ENCODE measurements at regions not wholly inside any gene's neighbourhood (a gene's known extent, or its start where the extent isn't known, plus 50 kb on each side); places are given as distances from the start of the nearest gene placed in this dataset.

DNA sequence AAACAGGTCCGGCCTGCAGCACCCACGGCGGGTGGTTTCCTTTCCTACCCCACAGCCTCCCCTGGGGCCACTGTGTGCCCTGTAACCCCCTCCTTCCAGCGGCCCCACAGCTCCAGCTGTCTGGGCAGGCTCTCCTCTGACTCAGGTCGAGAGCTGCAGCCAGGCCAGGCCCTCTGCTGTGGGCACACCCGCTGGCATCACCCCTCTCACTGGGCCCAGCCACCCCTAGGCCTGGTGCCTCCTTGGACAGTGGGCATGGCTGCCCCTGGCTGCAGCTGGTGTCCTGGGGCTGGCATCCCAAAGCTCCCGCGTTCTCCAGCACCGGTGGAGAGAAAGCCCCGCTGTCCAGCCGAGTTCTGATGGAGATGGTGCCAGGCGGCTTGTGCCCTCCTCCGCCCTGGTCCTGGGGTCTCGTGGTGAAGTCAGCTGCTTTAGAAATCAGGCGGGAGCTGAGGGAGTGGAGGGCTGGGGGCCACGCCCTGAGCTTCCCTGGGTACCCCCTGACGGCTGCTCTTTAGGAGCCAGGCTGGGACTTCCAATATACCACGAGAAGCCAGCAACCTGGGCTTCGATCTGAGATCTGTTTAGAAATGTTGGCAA is 114.9 kb downstream of the KIF26A start:
- H3K4me3 ChIP-seq = no peak overlapping the region
- TF ChIP-seq, protein P1, sequence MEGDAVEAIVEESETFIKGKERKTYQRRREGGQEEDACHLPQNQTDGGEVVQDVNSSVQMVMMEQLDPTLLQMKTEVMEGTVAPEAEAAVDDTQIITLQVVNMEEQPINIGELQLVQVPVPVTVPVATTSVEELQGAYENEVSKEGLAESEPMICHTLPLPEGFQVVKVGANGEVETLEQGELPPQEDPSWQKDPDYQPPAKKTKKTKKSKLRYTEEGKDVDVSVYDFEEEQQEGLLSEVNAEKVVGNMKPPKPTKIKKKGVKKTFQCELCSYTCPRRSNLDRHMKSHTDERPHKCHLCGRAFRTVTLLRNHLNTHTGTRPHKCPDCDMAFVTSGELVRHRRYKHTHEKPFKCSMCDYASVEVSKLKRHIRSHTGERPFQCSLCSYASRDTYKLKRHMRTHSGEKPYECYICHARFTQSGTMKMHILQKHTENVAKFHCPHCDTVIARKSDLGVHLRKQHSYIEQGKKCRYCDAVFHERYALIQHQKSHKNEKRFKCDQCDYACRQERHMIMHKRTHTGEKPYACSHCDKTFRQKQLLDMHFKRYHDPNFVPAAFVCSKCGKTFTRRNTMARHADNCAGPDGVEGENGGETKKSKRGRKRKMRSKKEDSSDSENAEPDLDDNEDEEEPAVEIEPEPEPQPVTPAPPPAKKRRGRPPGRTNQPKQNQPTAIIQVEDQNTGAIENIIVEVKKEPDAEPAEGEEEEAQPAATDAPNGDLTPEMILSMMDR (IDR thresholded peaks at IDR 0.05) = no peak
- intact Hi-C loops (cut with DNase I, micrococcal nuclease) = no loop called here
- no peaks in the 10 kb centered on the region for H3K9me3 ChIP-seq
- DNase-seq = peak in 1 of 3 donors; percentile 40
- H3K36me3 ChIP-seq (ENCODE audit: low read depth) = no peaks in the 10 kb centered on the region
- no peak for ATAC-seq
- H3K4me1 ChIP-seq (ENCODE audit: low read depth) = no peaks in the 10 kb centered on the region

DNA sequence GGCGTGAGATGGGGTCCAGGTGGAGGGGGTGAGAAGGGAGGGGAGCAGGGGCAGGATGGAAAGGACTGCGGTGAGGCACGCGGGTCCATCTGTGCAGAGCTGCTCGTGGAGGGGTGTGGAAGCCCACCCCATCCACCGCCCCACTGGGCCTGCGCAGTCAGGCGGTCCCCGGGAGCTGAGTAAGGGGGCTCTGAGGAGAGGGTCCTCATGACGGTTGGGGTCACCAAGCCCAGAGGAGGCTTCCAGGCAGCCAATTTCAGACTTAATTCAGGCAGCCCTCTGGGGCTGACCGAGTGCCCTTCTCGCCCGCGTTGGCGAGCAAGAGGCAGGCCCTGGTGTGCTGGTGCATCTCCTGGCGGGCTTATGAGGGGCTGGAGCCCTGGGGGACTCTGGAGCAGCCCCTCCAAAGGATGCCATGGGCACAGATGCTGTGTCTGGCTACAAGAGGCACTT is 115.5 kb downstream of the KIF26A start:
- no peaks in the 10 kb centered on the region for H3K36me3 ChIP-seq (ENCODE audit: low read depth)
- peak in 1 of 3 donors; percentile 29 for DNase-seq
- H3K9me3 ChIP-seq = no peaks in the 10 kb centered on the region
- no peaks in the 10 kb centered on the region for H3K4me1 ChIP-seq (ENCODE audit: low read depth)
- H3K4me3 ChIP-seq = no peak overlapping the region
- intact Hi-C loops (cut with DNase I, micrococcal nuclease) = no loop called here
- ATAC-seq = no peak
- TF ChIP-seq, protein P1 (IDR thresholded peaks at IDR 0.05) = no peak

DNA sequence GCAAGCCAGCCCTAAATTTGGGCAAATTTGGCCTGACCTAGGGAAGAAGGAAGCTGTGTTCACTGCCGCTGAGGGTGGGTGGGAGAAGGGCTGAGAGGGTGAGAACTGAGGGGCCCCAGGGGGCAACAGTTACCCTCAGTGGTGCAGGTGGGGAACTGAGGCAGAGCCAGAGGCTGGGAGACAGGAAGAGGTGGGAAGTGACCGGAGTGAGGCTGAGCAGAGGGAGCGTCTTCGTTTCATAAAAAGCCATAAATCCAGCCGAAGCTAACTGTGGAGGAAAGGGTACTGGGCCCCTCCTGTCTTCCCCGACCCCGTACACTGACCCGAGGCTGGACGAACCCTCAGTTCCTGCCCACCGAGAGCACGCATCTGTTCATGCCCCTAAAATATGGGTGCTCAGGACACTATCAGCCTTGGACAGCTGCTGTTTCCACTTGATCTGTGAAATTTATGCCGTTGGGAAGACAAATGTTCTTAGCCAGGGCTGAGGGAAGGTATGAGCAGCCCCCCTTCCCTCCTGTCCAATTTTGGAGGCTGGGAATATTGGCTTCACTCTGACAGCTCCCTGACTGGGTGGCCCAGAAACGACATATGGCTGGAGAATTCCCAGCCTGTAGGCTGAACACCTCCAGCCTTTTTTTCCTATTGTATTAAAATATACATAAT is 116.5 kb downstream of the KIF26A start:
- Histone ChIP-seq H3K36me3 (ENCODE audit: low read depth) (no peaks in the 10 kb centered on the region), H3K4me3 (no peak overlapping the region), H3K4me1 (ENCODE audit: low read depth) (no peaks in the 10 kb centered on the region), H3K9me3 (no peaks in the 10 kb centered on the region)
- intact Hi-C loops (cut with DNase I, micrococcal nuclease) = no loop called here
- TF ChIP-seq, protein P1 (IDR thresholded peaks at IDR 0.05) = no peak
- no peak for ATAC-seq
- no peak for DNase-seq

DNA sequence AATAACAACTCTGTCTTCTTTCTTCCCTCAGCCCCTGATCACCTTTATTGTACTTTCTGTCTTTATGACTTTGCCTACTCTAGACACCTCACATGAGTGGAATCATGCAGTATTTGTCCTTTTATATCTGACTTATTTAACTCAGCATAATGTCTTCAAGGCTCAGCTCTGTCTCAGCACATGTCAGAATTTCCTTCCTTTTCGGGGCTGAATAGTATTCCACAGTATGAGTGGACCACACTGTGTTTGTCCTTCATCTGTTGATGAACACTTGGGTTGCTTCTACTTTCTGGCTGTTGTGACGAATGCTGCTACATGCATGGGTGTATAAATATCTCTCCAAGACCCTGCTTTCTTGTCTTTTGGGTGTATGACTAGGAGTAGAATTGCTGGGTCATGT is 117.6 kb downstream of the KIF26A start:
- H3K9me3 ChIP-seq = no peaks in the 10 kb centered on the region
- H3K36me3 ChIP-seq (ENCODE audit: low read depth) = no peaks in the 10 kb centered on the region
- ATAC-seq (no peak), DNase-seq (no peak)
- no peaks in the 10 kb centered on the region for H3K4me1 ChIP-seq (ENCODE audit: low read depth)
- intact Hi-C loops (cut with DNase I, micrococcal nuclease) = no loop called here
- TF ChIP-seq, protein P1 (IDR thresholded peaks at IDR 0.05) = no peak
- H3K4me3 ChIP-seq = no peak overlapping the region

- TF ChIP-seq, protein P1 (IDR thresholded peaks at IDR 0.05) = no peak
- Histone ChIP-seq H3K4me3 (no peak overlapping the region), H3K36me3 (ENCODE audit: low read depth) (no peaks in the 10 kb centered on the region), H3K9me3 (no peaks in the 10 kb centered on the region), H3K4me1 (ENCODE audit: low read depth) (no peaks in the 10 kb centered on the region)
- intact Hi-C loops (cut with DNase I, micrococcal nuclease) = no loop called here
- ATAC-seq = peak; percentile 35
- peak in 2 of 3 donors; percentile 25 to 44 for DNase-seq
Measured at GRCh38 chr14:104262515-104263514, 124.4 kb downstream of the KIF26A start.

Data from mucosa of descending colon (tissue), 3 donors.